SKM-1 treated with dmso at 0.1 percent for 144 hours (cell line): ENCODE measurements at regions not wholly inside any gene's neighbourhood (a gene's known extent, or its start where the extent isn't known, plus 50 kb on each side); places are given as distances from the start of the nearest gene placed in this dataset.

Experiments
- DNase-seq: peaks from one replicate; lab custom pipeline; 2025; ENCODE audit not compliant: unreplicated experiment; lab: John Stamatoyannopoulos, UW

DNA sequence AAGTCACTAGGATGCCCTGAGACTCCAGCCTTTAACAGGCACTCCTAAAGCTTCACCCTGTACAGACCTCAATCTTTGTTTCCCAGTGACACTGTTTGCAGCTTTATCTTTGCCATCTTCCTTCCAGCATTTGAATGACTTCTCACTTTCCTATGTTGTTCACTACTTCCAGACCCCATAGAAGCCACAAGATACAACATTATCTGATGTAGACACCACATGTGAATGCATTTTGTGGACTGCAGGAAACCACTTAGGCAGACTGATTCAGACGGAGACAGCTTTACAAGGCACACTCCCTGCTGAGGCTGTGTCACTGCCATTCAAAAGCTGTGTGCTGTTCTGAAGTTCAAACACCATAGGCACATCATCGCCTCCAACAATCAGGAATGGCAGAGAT is 67.3 kb upstream of the SPATS2L start:
- DNase-seq, result no peak

DNA sequence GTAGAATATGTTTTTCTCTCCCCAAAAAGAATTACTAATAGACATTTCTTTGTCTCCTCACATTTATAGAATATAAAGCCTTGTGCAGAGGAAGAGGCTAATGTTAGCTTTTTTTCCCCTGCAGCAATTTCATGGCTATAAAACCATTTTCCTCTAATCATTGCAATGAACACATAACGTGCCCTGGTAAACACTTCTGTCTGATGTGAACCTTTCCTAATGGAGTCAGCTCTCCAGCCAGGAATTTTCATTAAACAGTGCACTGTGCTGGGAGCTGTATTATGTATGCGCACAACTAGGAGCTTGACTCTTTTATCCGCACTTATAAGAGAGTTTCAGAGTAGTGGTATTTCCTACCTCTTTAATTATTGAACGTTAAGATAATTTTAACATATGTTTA is 63.9 kb upstream of the SPATS2L start:
- DNase-seq, result no peak

DNA sequence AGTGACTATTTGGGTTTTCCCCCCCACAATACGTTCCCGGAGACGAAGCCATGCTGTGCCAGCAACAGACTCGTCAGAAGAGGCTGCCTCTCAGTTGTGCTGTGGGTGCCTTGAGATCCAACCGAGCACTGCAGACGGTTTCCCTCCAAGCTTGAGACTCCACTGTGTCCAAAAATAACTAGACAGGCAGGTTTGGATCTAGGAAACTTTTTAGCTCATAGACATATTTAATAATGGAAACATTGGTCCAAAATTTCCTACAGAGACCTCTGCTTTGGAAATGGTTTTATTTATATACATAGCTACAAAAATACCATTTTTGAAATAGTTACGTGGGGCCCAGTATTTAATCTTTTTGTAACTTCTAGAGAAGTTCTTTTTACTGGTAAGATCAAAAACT is 63.1 kb upstream of the SPATS2L start:
- no peak for DNase-seq

DNA sequence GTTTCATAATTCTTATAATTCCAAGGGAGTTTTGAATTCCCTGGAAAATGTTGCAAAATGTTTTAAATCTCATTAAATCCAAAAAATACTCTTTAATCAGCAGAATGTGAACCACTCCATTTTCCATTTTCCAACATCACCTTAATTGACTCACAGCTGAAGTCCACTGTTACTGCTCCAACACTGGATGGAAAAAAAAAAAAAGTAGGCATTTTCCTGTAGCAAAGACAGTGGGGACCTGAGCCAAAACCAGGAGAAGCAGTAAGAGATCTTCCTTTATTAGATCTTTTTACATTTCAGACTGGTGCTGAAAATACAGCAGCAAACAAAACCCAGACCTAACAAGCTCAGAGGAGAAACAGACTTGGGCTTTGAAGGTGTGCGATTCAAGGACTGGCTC is 62.4 kb upstream of the SPATS2L start:
- no peak for DNase-seq

DNA sequence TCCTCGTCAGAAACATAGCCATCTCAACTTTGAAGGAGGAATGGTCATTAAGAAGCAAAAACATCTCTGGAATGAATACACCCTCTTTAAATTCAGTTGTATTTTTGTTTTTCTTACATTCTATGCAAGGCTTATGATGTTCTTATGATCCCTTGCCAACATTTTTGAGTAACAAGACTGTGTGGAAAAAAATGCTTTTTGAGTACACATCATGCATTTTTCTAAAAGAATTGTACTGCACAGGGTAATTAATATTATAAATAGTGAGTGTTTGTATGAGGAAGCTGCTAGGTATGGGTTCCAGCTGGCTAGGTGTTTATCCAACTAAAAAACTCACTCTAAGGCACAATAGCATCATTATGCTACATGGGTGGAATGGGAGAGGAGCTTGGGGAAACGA is 59.0 kb upstream of the SPATS2L start:
- no peak for DNase-seq

DNA sequence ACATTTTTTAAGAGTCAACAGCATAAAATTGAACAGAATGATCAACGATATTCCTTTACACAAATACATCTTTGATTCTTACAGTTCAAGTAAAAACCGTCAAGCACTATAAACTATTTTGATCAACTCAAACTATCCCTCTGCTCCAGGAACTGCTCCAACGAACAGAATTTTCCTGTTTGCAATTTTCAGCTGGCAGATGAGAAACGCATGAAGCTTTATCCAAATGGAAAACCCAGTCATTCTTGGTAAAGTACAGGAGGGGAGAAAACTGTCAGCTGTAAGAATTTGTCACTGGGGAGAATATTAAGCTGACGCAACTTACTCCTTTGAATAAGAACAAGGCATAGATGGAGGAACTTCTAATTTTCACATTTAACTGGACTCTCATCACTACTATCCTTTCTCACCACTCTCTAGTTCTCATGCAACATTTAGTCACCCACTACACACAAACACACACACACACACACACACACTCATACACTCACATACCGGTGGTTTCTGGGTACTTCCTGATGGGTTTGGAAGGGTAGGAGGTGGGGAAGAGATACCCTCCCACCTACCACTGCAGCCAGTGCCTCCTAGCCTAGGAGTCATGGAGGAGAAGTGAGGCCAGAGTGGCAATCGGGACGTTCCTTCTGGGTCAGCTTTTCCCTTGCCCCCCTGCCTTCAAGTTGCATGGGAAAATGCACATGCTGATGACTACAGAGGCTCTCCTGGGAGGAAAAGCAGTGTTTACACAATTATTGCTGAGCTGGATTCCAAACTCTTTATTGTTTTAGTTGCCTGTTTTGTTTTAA is 54.0 kb upstream of the SPATS2L start:
- DNase-seq, result no peak

DNA sequence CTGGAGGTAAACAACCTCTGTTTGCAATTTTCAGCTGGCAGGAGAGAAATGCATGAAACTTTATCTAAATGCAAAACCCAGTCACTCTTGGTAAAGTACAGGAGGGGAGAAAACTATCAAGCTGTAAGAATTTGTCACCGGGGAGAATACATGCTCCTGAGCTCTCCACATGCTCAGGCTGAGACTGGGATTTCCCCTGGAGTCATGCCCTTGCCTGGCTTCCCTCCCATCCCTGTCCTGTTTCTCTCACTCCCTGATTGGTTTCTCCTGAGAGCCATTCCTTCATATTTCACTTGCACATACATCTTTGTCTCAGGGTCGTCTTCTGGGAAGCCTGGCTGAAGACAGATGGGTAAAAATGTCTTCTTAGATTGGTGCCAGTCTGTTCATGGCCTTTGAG is 52.9 kb upstream of the SPATS2L start:
- DNase-seq, result no peak

DNA sequence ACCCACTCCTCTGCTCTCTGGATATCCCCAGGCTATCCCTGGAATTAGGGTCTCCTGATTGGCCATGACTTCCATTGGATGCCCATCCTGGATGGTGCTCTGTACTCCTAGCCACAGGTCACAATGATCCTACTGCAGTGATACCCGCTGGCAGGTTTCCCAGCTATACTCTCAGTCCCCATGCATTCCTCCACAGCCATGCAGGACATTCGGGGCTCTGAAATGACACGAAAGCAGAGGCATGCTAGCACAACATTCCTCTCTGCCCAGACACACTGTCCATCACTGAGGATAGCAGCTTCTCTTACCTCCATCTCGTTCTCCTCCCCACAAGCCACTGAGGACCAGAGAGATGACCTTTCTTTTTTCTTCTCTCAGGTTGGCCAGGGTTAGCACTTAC is 51.7 kb upstream of the SPATS2L start:
- no peak for DNase-seq

DNA sequence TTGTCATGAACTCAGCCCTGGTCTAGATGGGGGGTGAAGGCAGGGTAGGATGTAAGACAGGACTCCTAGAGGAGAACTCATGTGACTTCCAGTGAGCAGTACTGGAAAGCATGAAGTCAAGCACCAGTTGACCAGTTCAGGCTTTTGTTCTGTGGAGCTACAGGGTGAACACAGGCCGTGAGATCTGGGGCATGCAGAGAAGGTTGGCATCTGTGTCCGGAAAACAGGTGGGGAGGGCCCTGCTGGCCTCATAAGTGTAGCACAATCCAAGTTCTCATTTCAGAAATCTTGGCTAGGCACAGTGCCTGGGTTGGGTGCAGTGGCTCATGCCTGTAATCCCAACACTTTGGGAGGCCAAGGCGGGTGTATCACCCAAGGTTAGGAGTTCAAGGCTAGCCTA is 50.9 kb upstream of the SPATS2L start:
- DNase-seq, result no peak
